ENCODE measurements at regions not wholly inside any gene's neighbourhood (a gene's known extent, or its start where the extent isn't known, plus 50 kb on each side); places are given as distances from the start of the nearest gene placed in this dataset.

- TF ChIP-seq, protein P1, sequence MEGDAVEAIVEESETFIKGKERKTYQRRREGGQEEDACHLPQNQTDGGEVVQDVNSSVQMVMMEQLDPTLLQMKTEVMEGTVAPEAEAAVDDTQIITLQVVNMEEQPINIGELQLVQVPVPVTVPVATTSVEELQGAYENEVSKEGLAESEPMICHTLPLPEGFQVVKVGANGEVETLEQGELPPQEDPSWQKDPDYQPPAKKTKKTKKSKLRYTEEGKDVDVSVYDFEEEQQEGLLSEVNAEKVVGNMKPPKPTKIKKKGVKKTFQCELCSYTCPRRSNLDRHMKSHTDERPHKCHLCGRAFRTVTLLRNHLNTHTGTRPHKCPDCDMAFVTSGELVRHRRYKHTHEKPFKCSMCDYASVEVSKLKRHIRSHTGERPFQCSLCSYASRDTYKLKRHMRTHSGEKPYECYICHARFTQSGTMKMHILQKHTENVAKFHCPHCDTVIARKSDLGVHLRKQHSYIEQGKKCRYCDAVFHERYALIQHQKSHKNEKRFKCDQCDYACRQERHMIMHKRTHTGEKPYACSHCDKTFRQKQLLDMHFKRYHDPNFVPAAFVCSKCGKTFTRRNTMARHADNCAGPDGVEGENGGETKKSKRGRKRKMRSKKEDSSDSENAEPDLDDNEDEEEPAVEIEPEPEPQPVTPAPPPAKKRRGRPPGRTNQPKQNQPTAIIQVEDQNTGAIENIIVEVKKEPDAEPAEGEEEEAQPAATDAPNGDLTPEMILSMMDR (IDR thresholded peaks at IDR 0.05; ENCODE audit: low read depth, low read length), result no peak
- no peak for TF ChIP-seq POLR2A (IDR thresholded peaks at IDR 0.05; ENCODE audit: extremely low read depth, insufficient read length)
- TF ChIP-seq MYC (IDR thresholded peaks at IDR 0.05; ENCODE audit: low read depth, low read length), result no peak
- no peak for TF ChIP-seq MAX (IDR thresholded peaks at IDR 0.05; ENCODE audit: low read depth, low read length)
- no peak overlapping the region for H3K4me3 ChIP-seq (ENCODE audit: low read depth, low read length)
- no peak for DNase-seq (ENCODE audit: low read depth)
Measured at GRCh38 chr1:192081359-192081758, 76.9 kb upstream of the RGS18 start.

- H3K4me3 ChIP-seq (ENCODE audit: low read depth, low read length), result no peak overlapping the region
- no peak for DNase-seq (ENCODE audit: low read depth)
- no peak for TF ChIP-seq MAX (IDR thresholded peaks at IDR 0.05; ENCODE audit: low read depth, low read length)
- TF ChIP-seq POLR2A (IDR thresholded peaks at IDR 0.05; ENCODE audit: extremely low read depth, insufficient read length), result no peak
- TF ChIP-seq, protein P1 (IDR thresholded peaks at IDR 0.05; ENCODE audit: low read depth, low read length), result no peak
- no peak for TF ChIP-seq MYC (IDR thresholded peaks at IDR 0.05; ENCODE audit: low read depth, low read length)
Measured at GRCh38 chr1:192086644-192087043, 71.6 kb upstream of the RGS18 start.

DNA sequence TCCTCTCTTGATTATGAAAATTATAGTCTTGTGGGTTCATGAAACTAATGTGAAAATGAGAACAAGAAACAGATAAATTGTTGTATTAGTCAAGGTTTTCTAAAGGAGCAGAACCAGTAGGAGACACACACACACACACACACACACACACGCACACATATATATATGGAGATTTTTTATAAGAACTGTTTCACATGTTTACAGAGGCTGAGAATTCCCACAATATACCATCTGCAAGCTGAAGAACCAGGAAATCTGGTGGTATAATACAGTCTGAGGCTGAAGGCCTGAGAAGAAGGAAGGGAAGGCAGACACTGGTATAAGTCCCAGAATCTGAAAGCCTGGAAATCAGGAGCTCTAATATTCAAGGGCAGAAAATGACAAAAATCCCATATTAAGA, 70.9 kb upstream of the RGS18 start:
- no peak for DNase-seq (ENCODE audit: low read depth)
- TF ChIP-seq, protein P1 (IDR thresholded peaks at IDR 0.05; ENCODE audit: low read depth, low read length), result no peak
- TF ChIP-seq MAX (IDR thresholded peaks at IDR 0.05; ENCODE audit: low read depth, low read length), result no peak
- no peak for TF ChIP-seq MYC (IDR thresholded peaks at IDR 0.05; ENCODE audit: low read depth, low read length)
- no peak for TF ChIP-seq POLR2A (IDR thresholded peaks at IDR 0.05; ENCODE audit: extremely low read depth, insufficient read length)
- no peak overlapping the region for H3K4me3 ChIP-seq (ENCODE audit: low read depth, low read length)

DNA sequence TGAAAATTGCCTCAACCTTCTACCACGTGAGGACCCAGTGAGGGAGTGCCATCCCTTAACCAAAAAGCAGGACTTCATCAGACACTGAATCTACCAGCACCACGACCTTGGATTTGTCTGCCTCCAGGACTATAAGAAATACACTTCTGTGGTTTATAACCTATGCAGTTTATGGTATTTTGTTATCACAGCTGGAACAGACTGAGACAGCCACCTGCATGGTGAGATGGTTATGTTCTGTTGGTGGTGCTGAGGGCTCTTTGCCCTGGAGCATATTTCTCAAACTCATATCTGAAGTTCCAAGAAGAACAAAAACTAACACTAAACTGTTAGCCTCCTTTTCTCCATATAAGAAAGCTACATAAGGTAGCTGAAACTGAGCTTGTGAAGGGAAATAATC, 69.8 kb upstream of the RGS18 start:
- no peak overlapping the region for H3K4me3 ChIP-seq (ENCODE audit: low read depth, low read length)
- no peak for DNase-seq (ENCODE audit: low read depth)
- no peak for TF ChIP-seq MYC (IDR thresholded peaks at IDR 0.05; ENCODE audit: low read depth, low read length)
- TF ChIP-seq MAX (IDR thresholded peaks at IDR 0.05; ENCODE audit: low read depth, low read length), result no peak
- TF ChIP-seq POLR2A (IDR thresholded peaks at IDR 0.05; ENCODE audit: extremely low read depth, insufficient read length), result no peak
- TF ChIP-seq, protein P1 (IDR thresholded peaks at IDR 0.05; ENCODE audit: low read depth, low read length), result no peak

DNA sequence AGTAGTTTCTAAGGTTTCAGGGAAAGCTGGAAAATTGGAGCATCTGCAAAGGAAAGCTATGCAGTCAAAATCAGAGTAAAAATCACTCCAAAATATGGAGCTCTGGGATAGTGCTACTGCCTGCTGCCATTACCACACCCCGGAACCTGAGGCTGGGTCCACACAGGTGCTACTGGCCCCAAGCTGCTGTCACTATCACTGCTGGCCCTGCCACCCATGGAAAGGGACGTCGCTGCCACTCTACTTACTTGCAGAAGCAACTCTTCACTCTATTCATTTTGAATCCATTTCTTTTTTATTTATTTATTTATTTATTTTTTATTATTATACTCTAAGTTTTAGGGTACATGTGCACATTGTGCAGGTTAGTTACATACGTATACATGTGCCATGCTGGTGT, 60.3 kb upstream of the RGS18 start:
- no peak for DNase-seq (ENCODE audit: low read depth)
- TF ChIP-seq MYC (IDR thresholded peaks at IDR 0.05; ENCODE audit: low read depth, low read length) (no peak), MAX (IDR thresholded peaks at IDR 0.05; ENCODE audit: low read depth, low read length) (no peak), POLR2A (IDR thresholded peaks at IDR 0.05; ENCODE audit: extremely low read depth, insufficient read length) (no peak)
- TF ChIP-seq, protein P1 (IDR thresholded peaks at IDR 0.05; ENCODE audit: low read depth, low read length), result no peak
- H3K4me3 ChIP-seq (ENCODE audit: low read depth, low read length), result no peak overlapping the region

DNA sequence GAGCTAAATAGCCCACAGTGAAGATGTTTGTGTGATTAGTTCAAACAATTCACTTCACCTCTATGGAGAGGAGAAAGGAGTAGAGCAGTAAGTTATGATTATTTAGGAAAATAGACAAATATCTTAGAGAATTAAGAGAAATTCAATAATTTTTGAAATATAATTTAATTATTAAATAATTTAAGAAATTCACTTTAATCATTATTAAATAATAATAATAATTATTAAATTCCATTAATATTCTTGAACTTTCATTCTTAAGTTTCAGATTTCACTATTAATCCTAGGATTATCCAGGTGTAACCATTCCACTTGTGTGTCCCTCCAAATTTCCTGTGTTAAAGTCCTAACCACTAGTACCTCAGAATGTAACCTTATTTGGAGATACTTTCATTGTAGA, 58.9 kb upstream of the RGS18 start:
- TF ChIP-seq POLR2A (IDR thresholded peaks at IDR 0.05; ENCODE audit: extremely low read depth, insufficient read length), result no peak
- no peak for TF ChIP-seq MYC (IDR thresholded peaks at IDR 0.05; ENCODE audit: low read depth, low read length)
- TF ChIP-seq MAX (IDR thresholded peaks at IDR 0.05; ENCODE audit: low read depth, low read length), result no peak
- TF ChIP-seq, protein P1 (IDR thresholded peaks at IDR 0.05; ENCODE audit: low read depth, low read length), result no peak
- H3K4me3 ChIP-seq (ENCODE audit: low read depth, low read length), result no peak overlapping the region
- no peak for DNase-seq (ENCODE audit: low read depth)

Measured in NB4 (cell line).